B cell (primary cell): ENCODE measurements at regions not wholly inside any gene's neighbourhood (a gene's known extent, or its start where the extent isn't known, plus 50 kb on each side); places are given as distances from the start of the nearest gene placed in this dataset.

Experiments
- ATAC-seq: fragments of 200-7000 bp; cut with Tn5 transposase; one replicate; pipeline ENCODE4 v1.10.0; 2021; ENCODE audit warnings: low read depth, mild to moderate bottlenecking, moderate number of reproducible peaks, moderate library complexity
- CTCF ChIA-PET: fragments of 350-600 bp; sonication (Branson Sonifier 250); formaldehyde crosslinking; loops from one replicate; lab custom pipeline; 2021; ENCODE audit warnings: antibody characterized with exemption, inconsistent platforms; lab: Charles Lee
- POLR2A ChIA-PET: fragments of 350-600 bp; sonication (Branson Sonifier 250); formaldehyde crosslinking; loops from one replicate; lab custom pipeline; 2021; ENCODE audit warnings: antibody characterized with exemption; lab: Charles Lee
- DNase-seq: peaks from one replicate; pipeline ENCODE4 v3.0.0; 2013
- H2AFZ ChIP-seq: 2 replicates; pipeline ENCODE4 v1.6.1; 2012; ENCODE audit warnings: mild to moderate bottlenecking, low read depth, low read length; ENCODE audit not compliant: insufficient read depth, poor library complexity, severe bottlenecking
- H3K27ac ChIP-seq, 2 donors: 1 replicate in 1 of 2; 2 replicates in 1 of 2; pipeline ENCODE4 v1.5.1; 2012 to 2013; ENCODE audit warnings: low read length in 2 of 2, mild to moderate bottlenecking in 2 of 2, moderate library complexity in 1 of 2
- H3K27me3 ChIP-seq, 4 experiments: fragments of 200-600 bp in 1 of 4; sonication (generic) in 1 of 4; replicated peaks in 1 of 4; 1 replicate in 2 of 4; 2 replicates in 2 of 4; pipeline versions ENCODE4 v1.6.1 to v1.7.0; 2013 to 2016; ENCODE audit warnings: low read length in 3 of 4, mild to moderate bottlenecking in 2 of 4, mixed read lengths in 1 of 4, moderate library complexity in 1 of 4; ENCODE audit not compliant: insufficient read depth in 4 of 4, control insufficient read depth in 3 of 4; ENCODE audit errors: control extremely low read depth in 1 of 4
- H3K36me3 ChIP-seq, 2 experiments: replicated peaks in 1 of 2; 1 replicate in 1 of 2; 2 replicates in 1 of 2; pipeline versions ENCODE4 v1.6.1 to v1.7.1; 2013; ENCODE audit warnings: low read length in 1 of 2; ENCODE audit not compliant: insufficient read depth in 2 of 2, control insufficient read depth in 1 of 2; ENCODE audit errors: control extremely low read depth in 1 of 2, extremely low read depth in 1 of 2
- H3K4me1 ChIP-seq, 2 donors: fragments of 200-600 bp in 1 of 2; sonication (generic) in 1 of 2; 1 replicate in 1 of 2; 2 replicates in 1 of 2; pipeline versions ENCODE4 v1.5.1 to v1.6.1; 2013 to 2017; ENCODE audit warnings: low read length in 2 of 2; ENCODE audit not compliant: control insufficient read depth in 2 of 2, insufficient read depth in 2 of 2
- H3K4me2 ChIP-seq: replicated peaks from 2 replicates; pipeline ENCODE3; 2012; ENCODE audit warnings: mild to moderate bottlenecking, low read depth, low read length; ENCODE audit not compliant: poor library complexity, severe bottlenecking
- H3K4me3 ChIP-seq, 5 experiments: fragments of 200-600 bp in 1 of 5; sonication (generic) in 1 of 5; 1 replicate in 3 of 5; 2 replicates in 2 of 5; pipeline versions ENCODE4 v1.5.1 to v1.7.0; 2011 to 2016; ENCODE audit warnings: low read length in 4 of 5, mild to moderate bottlenecking in 4 of 5, low read depth in 2 of 5, control low read depth in 1 of 5, moderate library complexity in 1 of 5; ENCODE audit not compliant: insufficient read depth in 1 of 5; ENCODE audit errors: control extremely low read depth in 1 of 5, extremely low read depth in 1 of 5
- H3K79me2 ChIP-seq: fragments of 200-600 bp; sonication (generic); one replicate; pipeline ENCODE4 v1.6.0; 2016; ENCODE audit warnings: low read length; ENCODE audit not compliant: control insufficient read depth, insufficient read depth
- H3K9ac ChIP-seq: fragments of 200-600 bp; sonication (generic); 2 replicates; pipeline ENCODE4 v1.6.1; 2017; ENCODE audit warnings: mild to moderate bottlenecking, low read length, moderate library complexity
- H3K9me3 ChIP-seq, 3 donors: one replicate each; pipeline versions ENCODE4 v1.6.1 to v1.7.1; 2013; ENCODE audit warnings: low read length in 2 of 3; ENCODE audit not compliant: control insufficient read depth in 2 of 3, insufficient read depth in 1 of 3; ENCODE audit errors: control extremely low read depth in 1 of 3
- H4K20me1 ChIP-seq: 2 replicates; pipeline ENCODE4 v1.6.0; 2012; ENCODE audit warnings: mild to moderate bottlenecking, low read length; ENCODE audit not compliant: insufficient read depth, control insufficient read depth, poor library complexity, severe bottlenecking
- H3K27ac Mint-ChIP-seq: one replicate; pipeline ENCODE4 v1.8.0; 2021; ENCODE audit warnings: mixed read lengths
- H3K27me3 Mint-ChIP-seq: one replicate; pipeline ENCODE4 v1.8.0; 2021; ENCODE audit warnings: mixed read lengths
- H3K4me1 Mint-ChIP-seq: one replicate; pipeline ENCODE4 v1.8.0; 2021; ENCODE audit warnings: mixed read lengths
- H3K4me3 Mint-ChIP-seq: one replicate; pipeline ENCODE4 v1.8.0; 2021; ENCODE audit warnings: mixed read lengths
- H3K9me3 Mint-ChIP-seq: one replicate; pipeline ENCODE4 v1.8.0; 2022; ENCODE audit warnings: mixed read lengths; ENCODE audit not compliant: insufficient read depth
- EZH2 ChIP-seq: IDR thresholded peaks from 2 replicates; pipeline ENCODE4 v1.6.1; 2012; ENCODE audit warnings: borderline replicate concordance, low read depth, mild to moderate bottlenecking, moderate library complexity, low read length; ENCODE audit not compliant: insufficient read depth, poor library complexity, severe bottlenecking
- WGBS: methylation state at CpG from one replicate; pipeline ENCODE4 v1.1.5; 2013; ENCODE audit warnings: missing lambda C conversion rate; ENCODE audit not compliant: insufficient coverage; 5-methylcytosine and 5-hydroxymethylcytosine counted together
- intact Hi-C: fragments of 100-400 bp; cut with micrococcal nuclease; formaldehyde crosslinking; loops from one replicate; pipeline ENCODE4 v1.10.0; 2022
- TF ChIP-seq, protein P1 (sequence below): fragments of 200-600 bp; IDR thresholded peaks from one replicate; pipeline ENCODE4 v1.8.0; 2022; ENCODE audit warnings: antibody characterized with exemption, mild to moderate bottlenecking

DNA sequence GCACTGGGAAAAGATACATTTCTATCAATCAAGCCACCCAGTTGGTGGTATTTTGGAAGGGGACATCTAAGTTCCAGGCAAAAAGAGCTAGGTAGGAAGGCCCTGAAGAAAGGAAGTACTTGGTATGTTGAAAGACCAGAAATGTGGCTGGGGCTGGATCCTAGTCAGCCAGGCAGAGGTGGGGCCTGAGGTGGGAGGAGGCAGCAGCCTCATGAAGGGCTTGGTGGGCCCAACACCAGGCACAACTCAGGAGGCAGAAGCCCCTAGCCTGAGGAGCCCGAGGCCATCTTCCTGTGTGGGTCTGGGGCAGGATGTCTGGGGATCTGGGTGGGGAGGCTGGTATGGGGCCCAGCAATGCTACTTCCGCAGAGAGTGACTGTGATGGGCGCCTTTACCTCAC lies 105.9 kb downstream of the SALL1 start:
- TF ChIP-seq EZH2 = no peak
- TF ChIP-seq, protein P1, sequence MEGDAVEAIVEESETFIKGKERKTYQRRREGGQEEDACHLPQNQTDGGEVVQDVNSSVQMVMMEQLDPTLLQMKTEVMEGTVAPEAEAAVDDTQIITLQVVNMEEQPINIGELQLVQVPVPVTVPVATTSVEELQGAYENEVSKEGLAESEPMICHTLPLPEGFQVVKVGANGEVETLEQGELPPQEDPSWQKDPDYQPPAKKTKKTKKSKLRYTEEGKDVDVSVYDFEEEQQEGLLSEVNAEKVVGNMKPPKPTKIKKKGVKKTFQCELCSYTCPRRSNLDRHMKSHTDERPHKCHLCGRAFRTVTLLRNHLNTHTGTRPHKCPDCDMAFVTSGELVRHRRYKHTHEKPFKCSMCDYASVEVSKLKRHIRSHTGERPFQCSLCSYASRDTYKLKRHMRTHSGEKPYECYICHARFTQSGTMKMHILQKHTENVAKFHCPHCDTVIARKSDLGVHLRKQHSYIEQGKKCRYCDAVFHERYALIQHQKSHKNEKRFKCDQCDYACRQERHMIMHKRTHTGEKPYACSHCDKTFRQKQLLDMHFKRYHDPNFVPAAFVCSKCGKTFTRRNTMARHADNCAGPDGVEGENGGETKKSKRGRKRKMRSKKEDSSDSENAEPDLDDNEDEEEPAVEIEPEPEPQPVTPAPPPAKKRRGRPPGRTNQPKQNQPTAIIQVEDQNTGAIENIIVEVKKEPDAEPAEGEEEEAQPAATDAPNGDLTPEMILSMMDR = no peak
- H3K9me3 ChIP-seq = peaks cover 0 to 3% (median 0%) of the 10 kb centered on the region in 3 donors
- Mint-ChIP-seq H3K4me3 (no peak overlapping the region), H3K9me3 (no peaks in the 10 kb centered on the region), H3K27ac (no peak overlapping the region), H3K27me3 (peaks cover 3% of the 10 kb centered on the region), H3K4me1 (no peaks in the 10 kb centered on the region)
- intact Hi-C loops = no loop called here
- ATAC-seq = no peak
- 100% methylated on average over 2 of the region's 3 CpGs for WGBS
- H2AFZ ChIP-seq = no peak overlapping the region
- H3K4me3 ChIP-seq = no peak overlapping the region
- no peak overlapping the region for H3K4me2 ChIP-seq
- POLR2A ChIA-PET = no interaction called here
- no peak for DNase-seq
- H3K27me3 ChIP-seq = no peaks in the 10 kb centered on the region
- CTCF ChIA-PET = no interaction called here
- no peak overlapping the region for H3K9ac ChIP-seq
- H3K79me2 ChIP-seq = no peaks in the 10 kb centered on the region
- no peak overlapping the region for H3K27ac ChIP-seq
- no peaks in the 10 kb centered on the region for H3K36me3 ChIP-seq
- H3K4me1 ChIP-seq = no peaks in the 10 kb centered on the region
- no peaks in the 10 kb centered on the region for H4K20me1 ChIP-seq

DNA sequence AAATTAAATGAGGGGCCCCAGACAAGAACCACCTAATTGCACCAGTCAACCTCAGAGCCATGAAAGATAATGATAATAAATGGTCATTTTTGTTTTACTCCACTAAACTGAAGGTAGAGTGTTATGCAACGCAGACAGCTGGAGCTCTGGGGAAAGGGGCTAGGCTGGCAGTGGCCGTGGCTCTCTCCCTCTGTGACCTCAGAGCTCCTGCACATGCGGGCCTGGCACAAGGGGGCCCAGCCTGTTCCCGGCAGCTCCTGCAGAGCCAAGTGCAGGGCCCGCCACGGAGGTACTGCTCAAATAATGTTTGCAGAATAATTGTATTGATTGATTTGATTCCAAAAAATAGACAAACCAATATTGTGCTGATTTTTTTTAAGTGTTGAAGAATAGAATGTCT lies 109.5 kb downstream of the SALL1 start:
- H3K9me3 ChIP-seq = peaks cover 0 to 4% (median 0%) of the 10 kb centered on the region in 3 donors

More for the DNA sequence above, 109.5 kb downstream of the SALL1 start:
- ATAC-seq = no peak
- no peak for DNase-seq
- ChIA-PET CTCF (no interaction called here), POLR2A (no interaction called here)
- Mint-ChIP-seq H3K4me3 (no peak overlapping the region), H3K27me3 (peaks cover 13% of the 10 kb centered on the region), H3K27ac (no peak overlapping the region), H3K9me3 (no peaks in the 10 kb centered on the region), H3K4me1 (no peaks in the 10 kb centered on the region)
- intact Hi-C loops = no loop called here
- no peak overlapping the region for H3K9ac ChIP-seq
- no peaks in the 10 kb centered on the region for H3K4me1 ChIP-seq
- H4K20me1 ChIP-seq = no peaks in the 10 kb centered on the region
- no peaks in the 10 kb centered on the region for H3K79me2 ChIP-seq
- TF ChIP-seq, protein P1 = no peak
- TF ChIP-seq EZH2 = no peak
- no peak overlapping the region for H3K4me2 ChIP-seq
- H3K4me3 ChIP-seq = no peak overlapping the region
- H3K27ac ChIP-seq = no peak overlapping the region
- WGBS = 90% methylated on average over 3 of the region's 6 CpGs
- H2AFZ ChIP-seq = no peak overlapping the region
- no peaks in the 10 kb centered on the region for H3K27me3 ChIP-seq
- H3K36me3 ChIP-seq = no peaks in the 10 kb centered on the region
